ENCODE measurements at regions not wholly inside any gene's neighbourhood (a gene's known extent, or its start where the extent isn't known, plus 50 kb on each side); places are given as distances from the start of the nearest gene placed in this dataset.

DNA sequence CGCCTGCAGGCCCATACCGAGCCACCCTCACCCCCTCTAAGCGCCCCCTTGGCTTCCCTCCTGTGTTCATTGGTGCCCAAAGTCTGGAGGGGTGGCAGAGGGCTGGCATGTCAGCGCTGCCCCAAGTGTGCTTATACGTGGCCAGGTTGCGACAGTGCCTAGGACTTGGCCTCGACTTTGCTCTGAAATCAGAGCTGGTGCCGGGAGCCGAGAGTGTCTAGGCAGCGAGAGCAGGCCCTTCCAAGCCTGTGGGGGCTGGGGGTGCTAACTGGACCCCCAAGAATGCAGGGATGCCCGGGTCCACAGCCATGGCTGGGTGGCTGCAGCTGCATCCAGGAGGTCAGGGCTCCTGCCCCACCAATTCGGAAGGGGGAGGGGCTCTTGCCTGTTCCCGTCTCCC, 95.6 kb upstream of the MGAT5 start (continued):
- TF ChIP-seq, protein P1, sequence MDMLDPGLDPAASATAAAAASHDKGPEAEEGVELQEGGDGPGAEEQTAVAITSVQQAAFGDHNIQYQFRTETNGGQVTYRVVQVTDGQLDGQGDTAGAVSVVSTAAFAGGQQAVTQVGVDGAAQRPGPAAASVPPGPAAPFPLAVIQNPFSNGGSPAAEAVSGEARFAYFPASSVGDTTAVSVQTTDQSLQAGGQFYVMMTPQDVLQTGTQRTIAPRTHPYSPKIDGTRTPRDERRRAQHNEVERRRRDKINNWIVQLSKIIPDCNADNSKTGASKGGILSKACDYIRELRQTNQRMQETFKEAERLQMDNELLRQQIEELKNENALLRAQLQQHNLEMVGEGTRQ (IDR thresholded peaks at IDR 0.05; ENCODE audit: borderline replicate concordance, low read depth, low read length) = no peak
- TF ChIP-seq RXRA (IDR thresholded peaks at IDR 0.05; ENCODE audit: borderline replicate concordance, low read depth) (no peak), FOSL2 (IDR thresholded peaks at IDR 0.05; ENCODE audit: borderline replicate concordance, low read depth) (no peak)

DNA sequence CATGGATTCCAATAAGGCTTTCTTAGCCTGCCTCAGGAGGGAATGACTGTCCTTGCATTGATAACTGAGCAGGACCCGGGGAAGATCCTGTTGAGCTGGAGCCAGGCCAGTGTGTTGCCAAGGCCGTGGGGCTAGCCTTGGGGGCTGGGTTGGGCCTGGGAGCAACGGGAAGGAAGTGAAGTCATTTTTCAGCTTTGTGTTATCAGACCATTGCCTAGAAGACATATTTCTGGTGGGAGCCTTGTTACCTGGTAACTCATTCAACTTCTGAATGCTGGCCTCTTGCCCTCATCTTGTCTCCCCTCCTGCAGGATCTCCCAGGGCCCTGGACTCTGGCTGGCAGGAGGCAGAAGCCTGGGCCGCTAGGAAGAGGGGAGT, 92.7 kb upstream of the MGAT5 start:
- H3K4me3 ChIP-seq (ENCODE audit: low read depth in 2 of 2, low read length in 1 of 2) = no peak overlapping the region
- ChIA-PET CTCF (interaction anchor here (0.8 to 1.9 kb wide), 6 partner anchors 11 to 290 kb away, joined by 3 to 5 read pairs (median 4); no protein-coding TSS in a partner anchor), POLR2A (interaction anchor here (1.2 to 1.6 kb wide), 2 partner anchors 41 to 250 kb away, joined by 4 to 10 read pairs; no protein-coding TSS in a partner anchor)
- H2AFZ ChIP-seq (ENCODE audit: low read depth) = no peak overlapping the region
- DNase-seq = peak; percentile 50
- TF ChIP-seq CHD2 (IDR thresholded peaks at IDR 0.05; ENCODE audit: low read length, partially characterized antibody) = no peak
- H3K9ac ChIP-seq = no peak overlapping the region
- peaks cover 5% of the 10 kb centered on the region for H3F3A ChIP-seq (replicated peaks; ENCODE audit: insufficient read depth)
- H3K27me3 ChIP-seq (ENCODE audit: insufficient read depth) = no peaks in the 10 kb centered on the region
- no peaks in the 10 kb centered on the region for H3K36me3 ChIP-seq (replicated peaks in 1 of 2; ENCODE audit: control insufficient read depth in 1 of 2, insufficient read depth in 2 of 2, low read length in 1 of 2)
- H3K9me3 ChIP-seq = no peaks in the 10 kb centered on the region
- H3K4me1 ChIP-seq (ENCODE audit: control insufficient read depth in 1 of 2, insufficient read depth in 2 of 2, low read depth in 1 of 2, low read length in 1 of 2) = peaks cover 7 to 35% of the 10 kb centered on the region in 2 experiments; a peak in 3 of 4 replicates
- no peaks in the 10 kb centered on the region for H4K20me1 ChIP-seq (ENCODE audit: insufficient read depth)
- no peaks in the 10 kb centered on the region for H3K9me2 ChIP-seq
- 44% methylated on average over 4 of the region's 4 CpGs for WGBS (ENCODE audit: low lambda C conversion rate)
- peak overlapping the region; percentile 54; the same call in 1 of the 2 replicates for H3K4me2 ChIP-seq
- H3K27ac ChIP-seq (ENCODE audit: low read depth in 2 of 2, low read length in 1 of 2) = peak overlapping the region in 1 of 2 experiments; percentile 84; a peak in 2 of 4 replicates
- peaks cover 19% of the 10 kb centered on the region; the same call in 1 of the 2 replicates for H3K79me2 ChIP-seq (ENCODE audit: insufficient read depth)

DNA sequence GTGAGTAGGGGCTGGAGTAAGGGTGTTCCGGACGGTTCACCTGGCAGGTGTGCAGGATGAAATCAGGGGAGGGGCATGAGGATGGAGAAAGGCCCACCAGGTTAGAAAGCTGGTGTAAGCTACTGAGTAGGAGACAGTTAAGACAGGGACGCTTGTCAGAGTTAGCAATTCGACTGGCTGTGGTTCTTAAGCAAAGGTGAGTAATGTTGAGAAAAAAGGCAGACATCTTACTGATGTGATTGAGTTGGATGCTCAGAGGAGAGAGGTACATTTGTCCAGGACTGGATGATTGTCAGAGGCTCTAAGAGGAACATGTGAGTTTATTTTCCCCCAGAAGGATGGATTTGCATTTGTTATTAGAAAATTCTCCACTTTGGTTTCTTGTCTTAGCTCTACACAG, 90.5 kb upstream of the MGAT5 start:
- no peak overlapping the region for H3K4me2 ChIP-seq
- POLR2A ChIA-PET = no interaction called here
- peaks cover 15% of the 10 kb centered on the region; the same call in 1 of the 2 replicates for H3K79me2 ChIP-seq (ENCODE audit: insufficient read depth)
- no peaks in the 10 kb centered on the region for H4K20me1 ChIP-seq (ENCODE audit: insufficient read depth)
- DNase-seq = no peak
- no peak for TF ChIP-seq TEAD4 (IDR thresholded peaks at IDR 0.05; ENCODE audit: borderline replicate concordance, insufficient read depth)
- TF ChIP-seq, protein P2, sequence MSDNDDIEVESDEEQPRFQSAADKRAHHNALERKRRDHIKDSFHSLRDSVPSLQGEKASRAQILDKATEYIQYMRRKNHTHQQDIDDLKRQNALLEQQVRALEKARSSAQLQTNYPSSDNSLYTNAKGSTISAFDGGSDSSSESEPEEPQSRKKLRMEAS (IDR thresholded peaks at IDR 0.05; ENCODE audit: low read depth) = no peak
- H3K9me2 ChIP-seq = no peaks in the 10 kb centered on the region
- H3K27me3 ChIP-seq (ENCODE audit: insufficient read depth) = no peaks in the 10 kb centered on the region
- H3K4me3 ChIP-seq (ENCODE audit: low read depth in 2 of 2, low read length in 1 of 2) = no peak overlapping the region
- no peaks in the 10 kb centered on the region for H3K36me3 ChIP-seq (replicated peaks in 1 of 2; ENCODE audit: control insufficient read depth in 1 of 2, insufficient read depth in 2 of 2, low read length in 1 of 2)
- 100% methylated on average over 4 of the region's 4 CpGs for WGBS (ENCODE audit: low lambda C conversion rate)
- H3K9ac ChIP-seq = no peak overlapping the region
- no peaks in the 10 kb centered on the region for H3K9me3 ChIP-seq
- H3K4me1 ChIP-seq (ENCODE audit: control insufficient read depth in 1 of 2, insufficient read depth in 2 of 2, low read depth in 1 of 2, low read length in 1 of 2) = peaks cover 7 to 31% of the 10 kb centered on the region in 2 experiments
- no peak overlapping the region for H3K27ac ChIP-seq (ENCODE audit: low read depth in 2 of 2, low read length in 1 of 2)
- H2AFZ ChIP-seq (ENCODE audit: low read depth) = no peak overlapping the region
- CTCF ChIA-PET = interaction anchor here (1.3 kb wide), 1 partner anchor 248 kb away, joined by 3 read pairs; no protein-coding TSS in a partner anchor
- H3F3A ChIP-seq (replicated peaks; ENCODE audit: insufficient read depth) = peaks cover 5% of the 10 kb centered on the region

DNA sequence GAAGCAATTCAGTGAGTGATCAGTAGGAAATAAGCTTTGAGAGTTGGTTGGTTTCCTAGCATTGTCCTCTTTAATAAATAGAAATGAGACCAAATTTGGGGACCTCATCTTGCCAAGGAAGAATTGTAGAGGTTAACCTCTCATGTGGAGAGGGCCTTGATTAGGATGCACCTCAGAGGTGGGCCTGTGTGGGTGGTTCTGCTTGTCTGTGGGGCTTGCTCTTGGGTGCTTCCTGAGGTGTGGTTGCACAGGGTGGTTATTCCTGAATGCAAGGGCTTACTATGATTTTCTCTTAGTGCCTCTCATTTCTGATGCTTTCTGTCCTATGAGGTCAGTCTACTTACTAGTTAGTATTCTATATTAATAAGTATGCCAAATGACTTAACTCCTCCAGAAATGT, 89.6 kb upstream of the MGAT5 start:
- no peak overlapping the region for H2AFZ ChIP-seq (ENCODE audit: low read depth)
- no peaks in the 10 kb centered on the region for H3K9me2 ChIP-seq
- H3K9me3 ChIP-seq = no peaks in the 10 kb centered on the region
- TF ChIP-seq SMC3 (IDR thresholded peaks at IDR 0.05; ENCODE audit: low read depth, low read length) = no peak
- TF ChIP-seq RFX5 (IDR thresholded peaks at IDR 0.05; ENCODE audit: low read length) = no peak
- TF ChIP-seq, protein P2 (IDR thresholded peaks at IDR 0.05; ENCODE audit: low read depth) = no peak
- TF ChIP-seq TCF12 (IDR thresholded peaks at IDR 0.05) = no peak
- ChIA-PET CTCF (no interaction called here), POLR2A (no interaction called here)
- H3K27me3 ChIP-seq (ENCODE audit: insufficient read depth) = no peaks in the 10 kb centered on the region
- H3K4me1 ChIP-seq (ENCODE audit: control insufficient read depth in 1 of 2, insufficient read depth in 2 of 2, low read depth in 1 of 2, low read length in 1 of 2) = peaks cover 7 to 27% of the 10 kb centered on the region in 2 experiments
- no peaks in the 10 kb centered on the region for H4K20me1 ChIP-seq (ENCODE audit: insufficient read depth)
- no peak overlapping the region for H3K4me3 ChIP-seq (ENCODE audit: low read depth in 2 of 2, low read length in 1 of 2)
- DNase-seq = no peak
- H3K79me2 ChIP-seq (ENCODE audit: insufficient read depth) = peaks cover 22% of the 10 kb centered on the region; the same call in 1 of the 2 replicates
- H3F3A ChIP-seq (replicated peaks; ENCODE audit: insufficient read depth) = peaks cover 5% of the 10 kb centered on the region
- H3K27ac ChIP-seq (ENCODE audit: low read depth in 2 of 2, low read length in 1 of 2) = no peak overlapping the region
- H3K4me2 ChIP-seq = no peak overlapping the region
- no peaks in the 10 kb centered on the region for H3K36me3 ChIP-seq (replicated peaks in 1 of 2; ENCODE audit: control insufficient read depth in 1 of 2, insufficient read depth in 2 of 2, low read length in 1 of 2)
- H3K9ac ChIP-seq = no peak overlapping the region
